SH-SY5Y (cell line): ENCODE measurements at regions not wholly inside any gene's neighbourhood (a gene's known extent, or its start where the extent isn't known, plus 50 kb on each side); places are given as distances from the start of the nearest gene placed in this dataset.
A peak's percentile ranks its signal among the peaks of the same experiment; 100 is the strongest.

Experiments used
- GATA2 ChIP-seq: IDR thresholded peaks from 2 replicates; pipeline ENCODE4 v1.6.1; 2011; ENCODE audit warnings: mild to moderate bottlenecking, low read depth, low read length
- GATA3 ChIP-seq: IDR thresholded peaks from 2 replicates; pipeline ENCODE4 v1.6.1; 2011; ENCODE audit warnings: low read depth, mild to moderate bottlenecking, low read length, moderate library complexity

GRCh38 chr5:142438573-142438972 is 113.8 kb upstream of the SPRY4 start:
- TF ChIP-seq GATA2 (no peak), GATA3 (no peak)

- TF ChIP-seq GATA2 (no peak), GATA3 (no peak)
Measured at GRCh38 chr5:142437563-142437962, 112.7 kb upstream of the SPRY4 start.

- TF ChIP-seq GATA3 (no peak), GATA2 (no peak)
Measured at GRCh38 chr5:142435410-142436115, 110.7 kb upstream of the SPRY4 start.

- TF ChIP-seq GATA2 (no peak), GATA3 (no peak)
Measured at GRCh38 chr5:142434322-142434612, 109.4 kb upstream of the SPRY4 start.

GRCh38 chr5:142433526-142434321 is 108.9 kb upstream of the SPRY4 start:
- TF ChIP-seq GATA3 (no peak), GATA2 (no peak)

GRCh38 chr5:142432961-142433360 is 108.1 kb upstream of the SPRY4 start:
- TF ChIP-seq GATA2 (peak; percentile 68), GATA3 (no peak)

GRCh38 chr5:142432369-142432863 is 107.6 kb upstream of the SPRY4 start:
- TF ChIP-seq GATA3 (no peak), GATA2 (no peak)

- TF ChIP-seq GATA2, result no peak
- TF ChIP-seq GATA3, result no peak
Measured at GRCh38 chr5:142428773-142429473, 104.1 kb upstream of the SPRY4 start.

GRCh38 chr5:142428036-142428772 is 103.4 kb upstream of the SPRY4 start:
- no peak for TF ChIP-seq GATA3
- no peak for TF ChIP-seq GATA2

- TF ChIP-seq GATA2, result no peak
Measured at GRCh38 chr5:142427529-142427928, 102.7 kb upstream of the SPRY4 start.

GRCh38 chr5:142427015-142427364 is 102.2 kb upstream of the SPRY4 start:
- no peak for TF ChIP-seq GATA3
- TF ChIP-seq GATA2, result no peak

GRCh38 chr5:142426129-142427014 is 101.6 kb upstream of the SPRY4 start:
- no peak for TF ChIP-seq GATA3
- no peak for TF ChIP-seq GATA2

- no peak for TF ChIP-seq GATA2
- no peak for TF ChIP-seq GATA3
Measured at GRCh38 chr5:142425286-142426065, 100.7 kb upstream of the SPRY4 start.
